NCI-H510A (cell line): ENCODE measurements at regions not wholly inside any gene's neighbourhood (a gene's known extent, or its start where the extent isn't known, plus 50 kb on each side); places are given as distances from the start of the nearest gene placed in this dataset.
"Not testable (repeated sequence)": the region's sequence is repeated elsewhere in the genome, so short reads cannot be mapped to it uniquely, and the experiment has no call there.

Experiments
- DNase-seq: peaks from one replicate; lab custom pipeline; 2025; lab: John Stamatoyannopoulos, UW

- DNase-seq: no peak
These were observed 142.8 kb upstream of the RAI2 start for GRCh38 chrX:18003876-18004275.

GRCh38 chrX:18002791-18003190, 141.7 kb upstream of the RAI2 start:
- no peak for DNase-seq

- no peak for DNase-seq
These were observed 133.3 kb upstream of the RAI2 start for GRCh38 chrX:17994429-17994828.

- DNase-seq: no peak
These were observed 132.0 kb upstream of the RAI2 start for GRCh38 chrX:17993062-17993461.

- DNase-seq: no peak
These were observed 129.4 kb upstream of the RAI2 start for GRCh38 chrX:17990532-17990931.

- no peak for DNase-seq
These were observed 126.7 kb upstream of the RAI2 start for GRCh38 chrX:17987783-17988182.

- no peak for DNase-seq
These were observed 125.9 kb upstream of the RAI2 start for GRCh38 chrX:17986977-17987376.

- DNase-seq: no peak
These were observed 125.3 kb upstream of the RAI2 start for GRCh38 chrX:17986440-17986839.

- DNase-seq: no peak
These were observed 123.3 kb upstream of the RAI2 start for GRCh38 chrX:17984415-17984814.

- no peak for DNase-seq
These were observed 122.3 kb upstream of the RAI2 start for GRCh38 chrX:17983389-17983788.

- DNase-seq: no peak
These were observed 116.6 kb upstream of the RAI2 start for GRCh38 chrX:17977696-17978095.

GRCh38 chrX:17976955-17977354, 115.9 kb upstream of the RAI2 start:
- DNase-seq: no peak

GRCh38 chrX:17975349-17975748, 114.3 kb upstream of the RAI2 start:
- not testable (repeated sequence) for DNase-seq

- peak; percentile 41 for DNase-seq
These were observed 107.3 kb upstream of the RAI2 start for GRCh38 chrX:17968367-17968766.

- DNase-seq: peak; percentile 34
These were observed 106.8 kb upstream of the RAI2 start for GRCh38 chrX:17967888-17968287.

GRCh38 chrX:17964871-17965270, 103.8 kb upstream of the RAI2 start:
- DNase-seq: no peak

- no peak for DNase-seq
These were observed 99.8 kb upstream of the RAI2 start for GRCh38 chrX:17960891-17961290.

- DNase-seq: no peak
These were observed 83.9 kb upstream of the RAI2 start for GRCh38 chrX:17944833-17945497.

GRCh38 chrX:17941171-17941570, 80.1 kb upstream of the RAI2 start:
- DNase-seq: not testable (repeated sequence)

GRCh38 chrX:17939724-17940123, 78.6 kb upstream of the RAI2 start:
- no peak for DNase-seq

- no peak for DNase-seq
These were observed 72.8 kb upstream of the RAI2 start for GRCh38 chrX:17933856-17934255.

GRCh38 chrX:17932781-17933180, 71.7 kb upstream of the RAI2 start:
- no peak for DNase-seq

GRCh38 chrX:17931855-17932254, 70.8 kb upstream of the RAI2 start:
- DNase-seq: no peak

- DNase-seq: no peak
These were observed 69.8 kb upstream of the RAI2 start for GRCh38 chrX:17930850-17931249.

- no peak for DNase-seq
These were observed 62.4 kb upstream of the RAI2 start for GRCh38 chrX:17923546-17923945.
